22Rv1 (cell line): ENCODE measurements at regions not wholly inside any gene's neighbourhood (a gene's known extent, or its start where the extent isn't known, plus 50 kb on each side); places are given as distances from the start of the nearest gene placed in this dataset.

Experiments
- ZFX ChIP-seq: fragments of 450-650 bp; IDR thresholded peaks from 2 replicates; pipeline ENCODE4 v1.6.1; 2017; ENCODE audit warnings: antibody characterized with exemption, borderline replicate concordance
- TF ChIP-seq, protein P1 (sequence below): fragments of 450-650 bp; IDR thresholded peaks from 2 replicates; pipeline ENCODE4 v1.5.1; 2017; ENCODE audit warnings: mild to moderate bottlenecking

GRCh38 chr21:24272521-24272938 is 1334.8 kb downstream of the MRPL39 start:
- TF ChIP-seq, protein P1, sequence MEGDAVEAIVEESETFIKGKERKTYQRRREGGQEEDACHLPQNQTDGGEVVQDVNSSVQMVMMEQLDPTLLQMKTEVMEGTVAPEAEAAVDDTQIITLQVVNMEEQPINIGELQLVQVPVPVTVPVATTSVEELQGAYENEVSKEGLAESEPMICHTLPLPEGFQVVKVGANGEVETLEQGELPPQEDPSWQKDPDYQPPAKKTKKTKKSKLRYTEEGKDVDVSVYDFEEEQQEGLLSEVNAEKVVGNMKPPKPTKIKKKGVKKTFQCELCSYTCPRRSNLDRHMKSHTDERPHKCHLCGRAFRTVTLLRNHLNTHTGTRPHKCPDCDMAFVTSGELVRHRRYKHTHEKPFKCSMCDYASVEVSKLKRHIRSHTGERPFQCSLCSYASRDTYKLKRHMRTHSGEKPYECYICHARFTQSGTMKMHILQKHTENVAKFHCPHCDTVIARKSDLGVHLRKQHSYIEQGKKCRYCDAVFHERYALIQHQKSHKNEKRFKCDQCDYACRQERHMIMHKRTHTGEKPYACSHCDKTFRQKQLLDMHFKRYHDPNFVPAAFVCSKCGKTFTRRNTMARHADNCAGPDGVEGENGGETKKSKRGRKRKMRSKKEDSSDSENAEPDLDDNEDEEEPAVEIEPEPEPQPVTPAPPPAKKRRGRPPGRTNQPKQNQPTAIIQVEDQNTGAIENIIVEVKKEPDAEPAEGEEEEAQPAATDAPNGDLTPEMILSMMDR, result no peak
- no peak for TF ChIP-seq ZFX
